T-helper 2 cell treated with Interferon-gamma antibody and Interleukin-4, amounts not matched to agents 100 ng/mL and 5 ng/mL, for 36 hours (primary cell): ENCODE measurements at regions not wholly inside any gene's neighbourhood (a gene's known extent, or its start where the extent isn't known, plus 50 kb on each side); places are given as distances from the start of the nearest gene placed in this dataset.
"Not testable (repeated sequence)": the region's sequence is repeated elsewhere in the genome, so short reads cannot be mapped to it uniquely, and the experiment has no call there.

ENCODE experiments used
- intact Hi-C: fragments of 100-400 bp; cut with micrococcal nuclease; formaldehyde crosslinking; loops from one replicate; pipeline ENCODE4 v1.15.1; 2023

GRCh38 chr1:194731025-194731424, 1544.6 kb upstream of the B3GALT2 start:
- intact Hi-C loops = no loop called here

- intact Hi-C loops = no loop called here
Observed at GRCh38 chr1:194730304-194730703, 1543.9 kb upstream of the B3GALT2 start.

- intact Hi-C loops = no loop called here
Observed at GRCh38 chr1:194723067-194723466, 1536.7 kb upstream of the B3GALT2 start.

- intact Hi-C loops = no loop called here
Observed at GRCh38 chr1:194717941-194718340, 1531.5 kb upstream of the B3GALT2 start.

GRCh38 chr1:194717334-194717733, 1530.9 kb upstream of the B3GALT2 start:
- intact Hi-C loops = no loop called here

- intact Hi-C loops = no loop called here
Observed at GRCh38 chr1:194710671-194711070, 1524.3 kb upstream of the B3GALT2 start.

GRCh38 chr1:194709439-194709838, 1523.0 kb upstream of the B3GALT2 start:
- intact Hi-C loops = no loop called here

GRCh38 chr1:194707074-194707473, 1520.7 kb upstream of the B3GALT2 start:
- intact Hi-C loops = no loop called here

GRCh38 chr1:194705123-194705854, 1518.9 kb upstream of the B3GALT2 start:
- intact Hi-C loops = no loop called here

GRCh38 chr1:194698908-194699318, 1512.5 kb upstream of the B3GALT2 start:
- intact Hi-C loops = no loop called here

GRCh38 chr1:194693244-194693643, 1506.8 kb upstream of the B3GALT2 start:
- intact Hi-C loops = no loop called here

GRCh38 chr1:194684636-194685035, 1498.2 kb upstream of the B3GALT2 start:
- intact Hi-C loops = no loop called here

- intact Hi-C loops = no loop called here
Observed at GRCh38 chr1:194658090-194658439, 1471.7 kb upstream of the B3GALT2 start.

GRCh38 chr1:194654956-194655355, 1468.5 kb upstream of the B3GALT2 start:
- intact Hi-C loops = no loop called here

GRCh38 chr1:194653385-194653784, 1467.0 kb upstream of the B3GALT2 start:
- intact Hi-C loops = no loop called here

GRCh38 chr1:194647118-194647517, 1460.7 kb upstream of the B3GALT2 start:
- intact Hi-C loops = no loop called here

GRCh38 chr1:194644528-194644927, 1458.1 kb upstream of the B3GALT2 start:
- intact Hi-C loops = no loop called here

- intact Hi-C loops = no loop called here
Observed at GRCh38 chr1:194640322-194640721, 1453.9 kb upstream of the B3GALT2 start.

GRCh38 chr1:194629011-194629410, 1442.6 kb upstream of the B3GALT2 start:
- intact Hi-C loops = no loop called here

- intact Hi-C loops = no loop called here
Observed at GRCh38 chr1:194624833-194625232, 1438.4 kb upstream of the B3GALT2 start.

GRCh38 chr1:194618101-194618500, 1431.7 kb upstream of the B3GALT2 start:
- intact Hi-C loops = no loop called here

- intact Hi-C loops = not testable (repeated sequence)
Observed at GRCh38 chr1:194617272-194617671, 1430.9 kb upstream of the B3GALT2 start.

- intact Hi-C loops = no loop called here
Observed at GRCh38 chr1:194616835-194617234, 1430.4 kb upstream of the B3GALT2 start.

GRCh38 chr1:194602184-194602583, 1415.8 kb upstream of the B3GALT2 start:
- intact Hi-C loops = no loop called here
